ENCODE measurements at regions not wholly inside any gene's neighbourhood (a gene's known extent, or its start where the extent isn't known, plus 50 kb on each side); places are given as distances from the start of the nearest gene placed in this dataset.

- intact Hi-C loops (cut with DNase I), result no loop called here
- no peak for TF ChIP-seq POLR2A (IDR thresholded peaks at IDR 0.05)
- TF ChIP-seq EP300 (IDR thresholded peaks at IDR 0.05), result no peak
- no peak for TF ChIP-seq CTCF (IDR thresholded peaks at IDR 0.05)
- no peaks in the 10 kb centered on the region for H3K9me3 ChIP-seq
- no peaks in the 10 kb centered on the region for H3K4me1 ChIP-seq (ENCODE audit: insufficient read depth)
- DNase-seq, result no peak
- H3K4me3 ChIP-seq, result no peak overlapping the region
- WGBS, 3 donors, result 88 to 96% (median 91%) methylated on average over 1 of the region's 1 CpG
- H3K27me3 ChIP-seq, result no peaks in the 10 kb centered on the region
- no peaks in the 10 kb centered on the region for H3K36me3 ChIP-seq
- no peak overlapping the region for H3K27ac ChIP-seq
These were observed 157.6 kb upstream of the KLF4 start for GRCh38 chr9:107647141-107647540.

GRCh38 chr9:107645464-107645833 is 155.9 kb upstream of the KLF4 start:
- Histone ChIP-seq H3K9me3 (no peaks in the 10 kb centered on the region), H3K27me3 (no peaks in the 10 kb centered on the region), H3K36me3 (no peaks in the 10 kb centered on the region), H3K27ac (no peak overlapping the region), H3K4me1 (ENCODE audit: insufficient read depth) (no peaks in the 10 kb centered on the region), H3K4me3 (no peak overlapping the region)
- no peak for DNase-seq
- 95 to 100% (median 96%) methylated on average over 1 of the region's 1 CpG for WGBS, 3 donors
- intact Hi-C loops (cut with DNase I), result no loop called here
- TF ChIP-seq EP300 (IDR thresholded peaks at IDR 0.05) (no peak), CTCF (IDR thresholded peaks at IDR 0.05) (no peak), POLR2A (IDR thresholded peaks at IDR 0.05) (no peak)

- Histone ChIP-seq H3K27ac (no peak overlapping the region), H3K36me3 (no peaks in the 10 kb centered on the region), H3K4me3 (no peak overlapping the region), H3K27me3 (no peaks in the 10 kb centered on the region), H3K9me3 (no peaks in the 10 kb centered on the region), H3K4me1 (ENCODE audit: insufficient read depth) (no peaks in the 10 kb centered on the region)
- intact Hi-C loops (cut with DNase I), result loop anchor here in 1 of 4 donors (5.0 kb wide), 1 partner anchor 53 kb away; no protein-coding TSS in a partner anchor
- TF ChIP-seq POLR2A (IDR thresholded peaks at IDR 0.05) (no peak), EP300 (IDR thresholded peaks at IDR 0.05) (no peak), CTCF (IDR thresholded peaks at IDR 0.05) (no peak)
- 60 to 67% (median 61%) methylated on average over 4 of the region's 4 CpGs for WGBS, 3 donors
- no peak for DNase-seq
These were observed 155.3 kb upstream of the KLF4 start for GRCh38 chr9:107644733-107645463.

GRCh38 chr9:107639426-107639825 is 149.9 kb upstream of the KLF4 start:
- no peak for TF ChIP-seq CTCF (IDR thresholded peaks at IDR 0.05)
- peak overlapping the region in 1 of 2 donors; percentile 100 for H3K27ac ChIP-seq
- 94 to 98% (median 97%) methylated on average over 4 of the region's 4 CpGs for WGBS, 3 donors
- no peak for DNase-seq
- no peaks in the 10 kb centered on the region for H3K36me3 ChIP-seq
- H3K4me3 ChIP-seq, result no peak overlapping the region
- no peaks in the 10 kb centered on the region for H3K27me3 ChIP-seq
- H3K9me3 ChIP-seq, result no peaks in the 10 kb centered on the region
- intact Hi-C loops (cut with DNase I), result loop anchor here in 3 of 4 donors (2.0 to 10.0 kb wide), 5 partner anchors 95 to 777 kb away; partner anchors contain the start of genes KLF4 (in 1 of the 3) and ZNF462 (in 1 of the 3)
- peaks cover 12% of the 10 kb centered on the region for H3K4me1 ChIP-seq (ENCODE audit: insufficient read depth)
